Stimulated activated CD4-positive, alpha-beta T cell treated with anti-CD3 and anti-CD28 coated beads, Interleukin-12 subunit alpha, Interleukin-12 subunit beta, amount 100 ng/mL, for 4 hours (primary cell): ENCODE measurements at regions not wholly inside any gene's neighbourhood (a gene's known extent, or its start where the extent isn't known, plus 50 kb on each side); places are given as distances from the start of the nearest gene placed in this dataset.
"Not testable (repeated sequence)": the region's sequence is repeated elsewhere in the genome, so short reads cannot be mapped to it uniquely, and the experiment has no call there.

Source experiments
- DNase-seq: peaks from one replicate; pipeline ENCODE4 v3.0.0-alpha.2; 2020

DNA sequence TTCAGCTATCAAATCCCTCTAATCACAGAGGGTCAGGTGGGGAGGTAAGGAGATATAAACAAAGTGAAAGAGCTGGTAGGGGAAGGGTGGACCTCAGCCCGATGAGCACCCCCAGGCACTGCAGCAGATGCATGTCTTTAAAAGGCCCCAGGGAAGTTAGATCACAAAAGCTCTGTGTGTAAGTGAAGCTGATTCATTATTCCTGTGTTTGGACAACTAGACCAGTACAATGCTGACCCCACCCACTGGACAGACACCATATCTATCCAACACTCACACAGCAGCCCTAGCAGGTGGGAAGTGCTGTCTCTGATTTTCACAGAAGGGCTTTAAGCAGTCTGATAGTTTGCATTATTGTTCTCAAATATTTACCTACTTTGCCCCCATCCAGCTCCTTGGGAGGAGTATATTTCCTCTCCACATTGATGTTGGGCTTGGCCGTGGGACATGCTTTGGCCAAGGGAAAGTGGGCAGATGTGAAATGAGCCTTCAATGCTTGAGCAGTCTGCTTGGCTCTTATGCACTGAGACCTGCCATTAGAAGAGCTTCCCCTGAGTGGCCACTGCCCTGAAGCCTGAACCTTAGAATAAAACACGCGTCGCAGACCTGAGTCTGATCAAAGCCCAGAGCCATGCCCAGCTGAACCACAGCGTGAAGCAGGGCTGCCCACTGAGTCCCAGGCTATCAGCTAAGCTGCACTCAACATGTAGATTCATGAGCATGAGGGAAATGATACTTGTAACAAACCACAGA lies 111.4 kb downstream of the COPS8 start:
- DNase-seq: no peak

DNA sequence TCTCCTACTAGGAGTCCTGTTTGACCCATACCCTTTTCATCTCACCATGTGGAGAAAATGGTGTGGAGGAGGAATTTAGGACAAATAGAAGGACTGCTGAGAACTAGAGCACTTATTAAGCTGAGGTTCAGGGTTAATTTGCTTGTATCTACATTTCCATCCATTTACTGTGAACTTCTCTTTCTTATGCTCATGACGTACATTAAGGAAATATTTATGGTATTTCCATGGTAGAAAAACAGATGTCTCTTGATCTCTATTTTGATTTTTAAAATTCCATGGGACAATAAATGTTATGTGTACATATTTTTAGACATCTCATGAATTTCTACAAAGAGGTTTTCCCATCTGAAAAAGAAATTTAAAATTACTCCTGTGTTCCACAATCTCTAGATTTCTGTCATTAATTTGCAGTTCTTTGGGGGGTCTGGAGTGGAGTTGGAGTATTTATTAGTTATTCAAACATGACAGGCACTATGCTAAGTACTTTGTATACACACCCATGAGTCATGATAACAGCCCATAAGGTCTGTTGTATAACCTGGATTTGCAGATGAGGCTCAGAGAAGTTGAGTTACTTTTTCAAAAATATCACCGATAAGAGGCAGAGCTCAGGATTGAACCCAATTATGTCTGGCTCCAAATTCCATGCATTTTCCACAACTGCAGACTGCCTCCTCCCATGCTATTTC lies 112.6 kb downstream of the COPS8 start:
- DNase-seq: no peak

DNA sequence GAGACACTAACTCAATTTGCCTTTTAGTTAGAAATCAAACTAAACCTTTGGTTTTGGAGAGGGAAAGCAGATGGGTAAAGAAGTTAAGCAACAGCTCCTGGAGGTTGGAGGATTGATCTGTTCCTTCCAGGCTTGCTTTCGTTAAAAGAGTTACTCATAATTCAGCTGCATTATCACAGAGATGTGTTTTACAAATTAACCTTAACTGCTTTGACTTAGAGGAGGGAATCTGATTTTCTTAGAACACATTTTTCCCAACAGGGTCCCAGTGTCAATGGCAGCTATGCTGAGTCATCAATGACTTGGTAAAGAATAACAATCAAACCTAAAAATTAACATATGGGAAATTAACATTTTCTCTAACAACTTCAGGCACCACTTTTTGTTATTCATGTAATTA lies 113.4 kb downstream of the COPS8 start:
- DNase-seq: no peak

DNA sequence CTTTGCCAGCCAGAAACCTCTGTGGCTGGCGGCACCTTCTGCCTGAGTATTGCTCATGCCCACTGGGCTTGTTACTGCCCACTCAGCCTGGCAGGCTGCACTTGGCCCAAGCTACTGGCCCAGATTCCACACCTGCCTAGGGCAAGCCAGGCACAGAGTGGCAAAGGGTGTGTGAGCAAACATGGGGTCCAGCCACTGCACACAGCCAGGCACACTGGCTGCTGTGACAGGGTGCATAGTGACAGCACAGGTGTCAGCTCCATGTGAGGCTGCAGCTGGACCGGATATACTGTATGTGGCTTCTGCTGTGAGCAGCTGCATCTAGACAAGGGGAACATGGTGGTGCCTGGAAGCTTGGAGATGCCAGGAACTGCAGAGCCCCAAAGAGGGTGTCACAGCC lies 113.9 kb downstream of the COPS8 start:
- no peak for DNase-seq

DNA sequence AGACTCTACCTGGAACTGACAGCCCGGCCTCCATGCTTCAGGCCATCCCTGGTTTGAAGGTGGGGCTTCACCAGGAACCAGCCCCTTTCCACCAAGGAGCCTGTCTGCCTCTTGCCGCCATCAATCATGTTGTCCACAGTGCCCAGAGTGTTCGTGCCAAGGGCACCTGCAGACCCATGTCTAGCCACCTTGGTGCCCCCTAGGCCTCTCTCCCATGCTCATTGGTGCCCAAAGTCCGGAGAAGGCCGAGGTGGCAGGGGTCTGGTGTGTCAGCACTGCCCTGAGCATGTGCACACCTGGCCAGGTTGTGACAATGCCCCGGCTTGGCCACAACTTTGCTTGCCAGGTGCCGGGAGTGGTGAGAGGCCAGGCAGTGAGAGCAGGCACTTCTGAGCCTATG lies 114.8 kb downstream of the COPS8 start:
- DNase-seq: no peak

DNA sequence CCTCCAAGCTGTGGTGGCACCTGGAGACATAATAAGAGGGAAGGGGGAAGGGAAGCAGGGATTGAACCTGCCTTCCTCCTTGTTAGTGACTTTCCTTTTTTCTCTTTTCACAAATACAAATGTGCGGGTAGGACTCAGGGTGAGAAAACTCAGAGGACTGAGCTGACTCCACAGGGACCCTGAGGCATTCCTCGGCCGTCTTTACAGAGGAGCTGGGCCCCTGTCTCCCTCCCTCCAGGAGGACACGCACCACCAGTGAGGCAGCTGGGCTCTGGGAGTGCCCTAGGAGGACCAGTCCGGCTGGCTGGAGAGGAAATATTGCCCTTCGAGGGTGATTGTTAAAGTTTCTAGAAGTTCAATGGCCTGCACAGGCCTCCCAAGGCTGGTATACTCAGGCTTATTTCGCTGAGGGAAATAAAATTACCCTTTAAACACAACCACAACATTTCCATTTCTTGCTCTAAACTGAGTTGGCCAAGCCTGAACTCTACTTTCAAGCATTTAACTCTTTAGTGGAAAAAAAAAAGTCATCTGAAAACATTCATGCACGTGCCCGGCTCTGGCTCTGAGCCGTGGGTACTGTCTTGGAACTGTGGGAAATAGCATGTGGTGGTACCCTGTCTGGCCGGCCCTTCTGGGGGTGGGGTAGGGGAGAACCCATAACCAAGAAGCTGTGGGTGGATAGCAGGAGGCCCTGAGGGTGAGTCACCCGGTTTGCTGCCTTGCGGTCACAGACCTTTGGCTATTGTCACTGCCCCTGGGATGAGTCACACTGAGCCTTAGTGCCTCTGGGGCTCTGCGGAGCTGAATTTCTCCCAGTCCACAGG lies 116.0 kb downstream of the COPS8 start:
- no peak for DNase-seq

DNA sequence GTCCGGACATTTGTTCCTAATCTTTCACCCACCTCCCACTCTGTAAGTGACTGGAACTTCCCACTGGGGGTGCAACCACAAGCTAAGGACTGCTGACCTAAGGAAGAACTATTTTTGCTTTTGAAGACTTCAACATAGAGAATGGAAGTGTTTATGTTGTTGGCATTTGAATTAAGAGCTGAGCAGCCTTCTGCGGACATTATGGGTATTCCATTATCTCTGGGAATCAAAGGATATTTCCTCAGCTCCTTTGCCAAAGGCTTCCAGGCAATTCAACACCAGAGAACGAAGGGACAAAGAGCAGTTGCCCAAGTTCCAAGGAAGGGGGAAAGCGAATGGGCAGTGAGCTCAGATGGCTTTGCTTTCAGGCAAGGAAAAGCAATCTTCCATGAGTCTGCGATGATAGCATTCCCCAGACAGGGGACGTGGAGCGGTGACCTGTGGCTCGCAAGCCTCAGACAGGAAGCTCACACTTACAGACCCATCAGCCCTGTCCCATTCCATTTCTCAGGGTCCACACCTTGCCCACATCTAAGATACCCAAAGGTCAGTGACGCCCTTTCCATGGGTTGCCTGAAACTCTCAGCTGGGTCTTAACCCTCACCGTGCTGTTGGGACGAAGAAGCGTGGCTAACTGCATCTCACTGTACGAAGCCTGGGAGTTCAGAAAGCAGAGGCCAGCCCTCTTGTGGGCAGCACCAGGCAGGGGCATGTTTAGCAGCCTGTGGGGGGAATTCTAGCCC lies 116.8 kb downstream of the COPS8 start:
- DNase-seq: no peak

DNA sequence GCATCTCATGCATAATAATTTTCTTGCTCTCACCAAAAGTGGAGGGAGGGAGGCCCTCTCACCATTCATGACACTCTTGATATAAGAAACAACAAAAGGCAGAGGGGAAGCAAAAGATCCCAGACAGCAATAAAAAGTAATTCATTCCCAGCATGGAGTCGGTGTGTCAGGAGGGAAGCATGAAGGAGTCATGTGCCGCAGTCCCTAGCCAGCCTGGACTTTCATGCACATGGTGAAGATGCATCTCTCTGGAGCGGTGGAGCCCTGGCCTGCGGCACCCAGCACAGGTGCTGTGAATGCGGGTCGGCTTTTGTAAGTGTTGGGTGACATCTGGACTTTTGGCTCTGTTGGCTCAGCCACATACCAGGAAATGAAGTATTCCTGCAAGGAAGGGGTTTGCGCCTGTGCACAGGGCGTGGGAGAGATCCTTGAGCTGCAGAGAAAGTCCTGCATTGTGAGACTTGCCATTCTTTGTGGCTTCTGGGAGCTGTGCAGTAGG lies 119.4 kb downstream of the COPS8 start:
- no peak for DNase-seq

DNA sequence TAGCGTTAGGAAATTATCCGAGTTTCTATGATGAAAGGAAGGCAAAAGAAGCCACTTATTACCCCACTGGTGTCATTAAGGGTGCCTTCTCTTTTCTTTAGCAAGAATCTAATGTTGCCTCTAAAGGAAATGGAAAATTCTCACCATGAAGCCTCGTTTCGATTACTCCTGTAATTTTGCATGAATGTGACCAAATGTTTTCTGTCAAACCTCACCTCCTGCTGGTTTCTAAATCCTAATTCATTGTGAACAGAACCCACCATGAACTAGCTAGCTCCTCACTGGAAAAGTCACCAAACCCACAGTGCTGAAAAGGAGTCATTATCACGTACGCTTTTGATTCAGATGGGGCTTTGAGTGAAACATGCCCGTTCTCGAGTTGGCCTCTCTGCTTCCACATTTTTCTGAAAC lies 119.9 kb downstream of the COPS8 start:
- no peak for DNase-seq

DNA sequence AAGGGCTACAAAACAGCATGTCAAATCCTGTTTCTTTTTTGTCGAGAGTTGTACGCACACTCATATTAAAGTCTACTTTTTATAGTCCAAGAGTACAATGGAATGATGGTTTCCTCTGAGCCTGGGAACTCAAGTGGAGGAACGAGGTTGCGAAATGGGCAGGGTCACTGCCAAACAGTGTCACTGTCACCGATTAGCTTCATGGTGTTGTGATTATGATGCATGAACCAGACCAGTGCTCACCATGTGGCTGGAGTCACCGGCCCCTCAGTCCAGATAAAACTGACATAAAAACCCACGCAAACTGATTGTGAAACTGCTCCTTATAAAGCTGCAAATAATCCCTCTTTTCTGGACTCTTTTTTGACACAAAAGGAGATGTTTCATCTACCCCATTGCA lies 122.0 kb downstream of the COPS8 start:
- no peak for DNase-seq

DNA sequence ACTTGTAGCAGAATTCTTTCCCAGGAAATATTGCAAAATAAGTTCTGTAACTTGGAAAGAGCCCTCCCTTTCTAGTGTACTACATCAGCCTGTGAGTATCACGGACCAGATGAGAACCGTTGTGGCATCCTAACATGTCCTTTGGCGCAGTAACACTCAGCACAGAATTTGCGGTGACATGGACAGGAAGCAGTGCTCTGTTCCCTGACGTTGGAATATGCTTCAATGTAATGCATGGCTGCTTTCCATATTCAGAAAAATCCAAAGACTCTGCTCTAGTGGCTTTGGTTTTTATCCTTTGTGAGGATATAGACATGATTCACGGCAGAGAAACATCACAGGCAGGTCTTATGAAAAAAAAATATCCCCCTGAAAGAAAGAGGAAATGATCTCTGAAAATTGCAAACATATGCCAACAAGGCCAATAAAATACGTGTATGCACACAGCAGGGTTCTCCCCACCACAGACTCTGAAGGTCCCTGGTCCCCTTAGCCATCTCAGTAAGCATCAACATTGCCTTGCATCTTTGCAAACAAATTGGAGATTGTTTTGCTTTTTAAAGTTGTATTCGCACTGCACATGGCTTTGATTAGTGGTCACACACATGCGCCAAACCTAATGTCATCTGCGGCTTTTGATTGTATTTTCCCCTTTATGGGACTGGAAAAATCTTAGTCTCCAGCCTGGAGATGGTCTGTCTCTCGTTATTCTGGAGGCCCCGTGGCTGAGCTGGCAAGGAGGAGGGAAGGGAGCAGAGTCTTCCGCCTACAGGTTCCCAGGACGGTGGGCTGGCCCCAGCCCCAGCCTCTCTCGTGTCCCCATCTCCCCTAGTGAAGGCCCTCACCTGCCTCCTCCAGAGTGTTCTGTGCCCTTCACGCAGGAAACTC lies 122.9 kb downstream of the COPS8 start:
- DNase-seq: no peak

DNA sequence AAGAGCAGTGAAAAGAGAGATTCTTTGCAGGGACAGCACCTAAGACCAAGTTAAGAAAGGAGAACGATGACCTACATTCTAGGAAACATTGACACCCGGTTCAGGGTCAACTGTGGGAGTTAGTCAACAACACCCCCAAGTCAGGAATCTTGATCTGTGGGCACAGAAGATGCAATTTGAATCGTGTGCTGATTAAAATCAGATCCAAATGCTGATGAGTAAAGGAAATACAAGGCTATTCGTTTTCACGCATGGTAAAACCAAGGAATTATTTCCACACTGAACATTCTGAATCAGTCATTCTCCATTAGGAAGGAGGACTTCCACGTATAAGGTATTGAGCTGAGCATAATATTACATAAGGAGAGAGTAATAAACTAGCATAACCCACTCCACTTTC lies 124.2 kb downstream of the COPS8 start:
- no peak for DNase-seq

DNA sequence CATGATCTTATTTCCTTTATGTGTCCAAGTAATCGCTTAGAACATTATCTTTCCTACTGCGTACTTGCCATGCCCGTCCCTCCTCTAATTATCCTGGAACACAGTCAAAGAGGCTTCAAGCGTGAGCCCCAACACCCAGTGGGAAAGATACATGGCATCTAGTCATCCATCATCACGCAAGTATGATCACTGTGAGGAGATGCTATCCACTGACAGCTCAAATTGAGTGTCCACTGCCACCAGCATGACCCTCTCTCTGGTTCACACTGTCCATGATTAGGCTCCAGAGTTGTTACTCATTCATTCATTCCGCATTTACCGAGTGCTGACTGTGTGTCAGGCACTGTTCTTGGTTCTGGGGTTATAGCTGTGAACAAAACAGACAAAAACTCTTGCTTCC lies 124.6 kb downstream of the COPS8 start:
- DNase-seq: no peak

DNA sequence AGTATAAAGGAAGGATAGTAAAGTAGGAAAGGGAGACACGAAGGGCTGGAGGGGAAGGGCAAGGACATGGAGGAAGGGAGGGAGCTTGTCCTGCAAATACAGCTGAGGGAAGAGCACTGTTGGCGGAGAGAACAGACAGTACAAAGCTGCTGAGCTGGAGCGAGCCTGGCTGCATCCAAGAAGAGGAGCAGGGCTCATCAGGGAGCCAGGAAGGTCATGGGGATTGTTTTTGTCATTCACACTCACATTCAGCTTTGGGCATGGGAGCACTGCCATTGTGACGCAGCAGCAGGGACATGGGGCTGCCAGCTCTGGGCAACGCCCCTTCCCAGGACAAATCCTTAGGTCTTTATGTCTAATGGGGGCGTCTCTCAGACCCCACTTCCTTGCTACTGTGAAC lies 125.1 kb downstream of the COPS8 start:
- DNase-seq: no peak

DNA sequence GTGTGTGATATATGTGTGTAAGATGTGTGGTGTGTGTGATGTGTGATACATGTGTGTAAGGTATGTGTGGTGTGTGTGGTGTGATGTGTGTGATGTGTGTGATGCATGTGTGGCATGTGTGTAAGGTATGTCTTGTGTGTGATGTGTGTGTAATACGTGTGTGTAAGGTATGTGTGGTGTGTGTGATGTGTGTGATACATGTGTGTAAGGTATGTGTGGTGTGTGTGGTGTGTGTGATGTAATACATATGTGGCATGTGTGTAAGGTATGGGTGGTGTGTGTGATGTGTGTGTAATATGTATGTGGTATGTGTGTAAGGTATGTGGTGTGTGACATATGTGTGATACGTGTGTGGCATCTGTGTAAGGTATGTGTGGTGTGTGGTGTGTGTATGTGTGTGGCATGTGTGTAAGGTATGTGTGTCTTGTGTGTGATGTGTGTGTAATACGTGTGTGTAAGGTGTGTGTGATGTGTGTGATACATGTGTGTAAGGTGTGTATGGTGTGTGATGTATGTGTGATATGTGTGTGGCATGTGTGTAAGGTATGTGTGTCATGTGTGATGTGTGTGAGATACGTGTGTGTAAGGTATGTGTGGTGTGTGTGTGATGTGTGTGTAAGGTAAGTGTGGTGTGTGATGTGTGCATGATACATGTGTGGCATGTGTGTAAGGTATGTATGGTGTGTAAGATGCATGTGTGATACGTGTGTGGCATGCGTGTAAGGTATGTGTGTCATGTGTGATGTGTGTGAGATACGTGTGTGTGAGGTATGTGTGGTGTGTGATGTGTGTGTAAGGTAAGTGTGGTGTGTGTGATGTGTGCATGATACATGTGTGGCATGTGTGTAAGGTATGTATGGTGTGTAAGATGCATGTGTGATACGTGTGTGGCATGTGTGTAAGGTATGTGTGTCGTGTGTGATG lies 126.9 kb downstream of the COPS8 start:
- not testable (repeated sequence) for DNase-seq

DNA sequence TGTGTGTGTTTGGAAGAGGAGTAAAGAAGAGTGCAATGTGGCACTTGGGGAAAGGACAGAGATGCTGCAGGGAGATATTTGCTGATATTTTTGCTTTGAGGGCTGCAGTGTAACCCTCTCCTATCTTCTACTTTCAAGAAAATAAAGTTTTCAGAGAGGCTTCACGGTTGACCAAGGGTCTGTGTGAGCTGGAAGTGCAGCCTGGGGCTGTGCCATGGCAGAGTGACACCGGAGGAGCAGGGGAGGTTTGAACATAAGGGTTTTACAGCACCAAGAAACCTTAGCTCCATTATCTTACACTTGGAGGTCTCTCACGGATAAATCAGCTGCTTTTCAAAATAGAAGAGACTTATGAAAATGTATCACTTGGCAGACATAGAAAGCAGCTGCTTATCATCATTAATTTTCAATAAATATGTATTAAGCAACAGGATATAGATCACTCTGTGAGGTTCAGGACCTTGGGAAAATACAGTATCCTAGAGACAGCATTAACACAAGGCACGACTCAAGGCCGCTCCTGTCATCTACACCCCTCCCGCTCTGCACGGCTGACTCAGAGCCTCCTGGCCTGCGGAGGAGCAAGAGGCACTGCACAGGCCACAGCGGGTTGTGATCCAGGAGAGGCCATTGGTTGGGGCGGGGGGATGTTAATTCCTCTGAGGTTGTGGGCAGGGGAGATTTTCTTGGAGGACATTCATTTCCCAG lies 127.8 kb downstream of the COPS8 start:
- no peak for DNase-seq

DNA sequence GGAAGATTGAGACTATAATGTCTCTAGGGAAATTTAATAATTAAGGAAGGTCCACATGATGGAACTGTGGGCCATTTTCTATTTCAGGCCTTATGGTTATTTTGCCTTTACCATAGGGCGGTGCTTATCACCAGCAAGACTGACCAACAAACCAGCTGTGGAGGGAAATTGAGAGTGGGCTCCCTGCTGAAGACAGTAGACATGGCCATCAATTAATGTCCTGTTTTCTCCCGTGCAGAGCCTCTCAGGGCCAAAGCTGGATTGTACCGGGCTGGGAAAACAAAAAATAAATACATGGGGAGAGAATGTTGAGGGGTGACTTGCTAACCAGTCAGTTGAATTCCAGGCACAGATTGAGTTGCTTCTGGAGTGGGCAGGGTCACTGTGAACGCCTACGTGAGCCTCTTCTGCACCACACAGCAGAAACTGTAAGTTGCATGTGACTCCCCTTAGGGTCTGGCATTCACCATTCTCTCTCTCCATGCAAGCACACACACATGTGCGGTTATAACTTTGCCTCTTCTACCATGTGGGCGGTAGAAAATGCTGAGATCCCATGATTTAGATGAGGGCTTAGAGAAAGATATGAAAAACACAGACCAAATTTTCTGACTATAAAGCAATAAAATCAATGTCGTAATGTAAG lies 128.5 kb downstream of the COPS8 start:
- DNase-seq: no peak

DNA sequence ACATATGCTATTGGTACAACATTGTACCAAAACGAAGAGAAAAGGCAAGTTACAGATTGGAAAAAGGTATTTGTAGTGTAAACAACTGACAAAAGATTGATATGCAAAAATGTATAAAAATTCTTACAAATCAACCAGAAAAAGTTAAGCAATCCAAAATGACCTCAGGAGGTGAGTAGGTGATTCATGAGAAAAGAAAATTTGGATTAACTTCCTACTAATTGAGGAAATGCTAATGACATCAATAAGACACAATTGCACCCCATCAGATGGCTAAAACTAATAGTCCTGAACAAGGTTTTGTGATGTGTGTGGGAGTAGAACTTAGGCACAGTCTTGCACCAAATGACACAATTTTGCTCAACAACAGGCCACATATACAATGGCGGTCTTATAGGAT lies 129.3 kb downstream of the COPS8 start:
- DNase-seq: no peak

DNA sequence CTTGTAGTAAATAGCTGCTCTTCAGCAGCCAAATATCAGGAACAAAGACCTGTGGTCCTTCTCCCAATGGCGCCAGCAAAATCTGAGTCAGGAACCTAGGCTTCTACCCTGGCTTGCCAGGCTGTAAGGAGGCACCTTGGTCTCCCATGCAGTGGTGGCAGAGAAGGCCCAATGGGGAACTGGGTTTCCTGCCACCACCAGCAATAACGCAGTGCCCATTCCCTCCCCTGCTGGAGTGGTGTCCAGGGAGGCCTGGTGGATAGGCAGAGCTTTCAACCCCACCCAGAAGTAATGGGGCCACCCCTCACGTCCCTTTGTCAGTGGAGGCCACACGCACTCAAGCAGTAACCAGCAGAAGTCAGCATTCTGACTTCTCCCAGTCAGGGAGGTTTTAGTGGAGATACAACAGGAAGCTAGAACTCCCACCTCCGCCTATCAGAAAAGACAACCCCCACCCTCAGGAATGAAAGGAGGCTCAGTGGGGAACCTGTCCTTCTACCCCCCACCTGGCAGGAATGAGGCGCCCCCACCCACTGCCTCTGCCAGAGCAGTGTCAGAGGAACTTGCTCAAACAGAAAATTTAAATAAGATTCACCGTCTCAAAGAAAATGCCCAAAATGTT lies 132.4 kb downstream of the COPS8 start:
- no peak for DNase-seq
